ENCODE measurements at regions not wholly inside any gene's neighbourhood (a gene's known extent, or its start where the extent isn't known, plus 50 kb on each side); places are given as distances from the start of the nearest gene placed in this dataset.

DNA sequence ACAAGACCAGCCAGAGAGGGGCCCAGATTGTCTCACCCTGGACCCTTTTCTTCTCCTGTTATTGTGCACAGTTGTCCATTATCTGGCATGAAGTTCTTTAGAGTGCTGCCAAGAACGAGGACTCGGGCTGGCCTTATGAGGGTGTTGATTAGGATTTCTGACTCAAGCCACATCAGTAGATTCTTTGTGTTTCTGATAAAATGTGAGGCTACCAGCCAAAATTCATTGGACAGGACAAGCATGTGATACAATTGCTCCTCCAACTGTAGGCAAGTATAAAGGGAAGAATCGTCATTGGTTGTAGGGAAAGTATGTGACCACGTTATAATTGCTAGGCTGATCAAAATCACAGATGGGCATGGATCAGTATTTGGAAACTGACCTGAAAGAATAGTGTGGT lies 99.2 kb upstream of the TMC3 start:
- DNase-seq: no peak

DNA sequence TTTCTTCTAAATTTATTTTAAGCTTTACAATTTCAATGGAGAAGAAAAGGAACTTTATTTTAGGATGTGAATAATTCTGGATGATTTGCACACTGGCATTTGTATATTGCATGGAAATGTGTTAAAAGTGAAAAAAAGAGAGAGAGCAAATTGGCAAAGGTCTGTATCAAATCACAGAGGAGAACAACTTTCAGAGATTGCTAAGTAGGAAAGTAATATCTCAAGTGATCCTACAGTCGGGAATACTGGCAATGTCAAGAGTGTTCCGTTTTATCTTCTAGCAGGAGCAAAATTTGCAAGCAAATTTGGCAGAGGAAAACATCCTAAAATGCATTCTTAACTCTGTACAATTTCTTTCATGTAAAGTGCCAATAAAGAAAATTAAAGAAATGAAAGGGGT lies 97.1 kb upstream of the TMC3 start:
- no peak for DNase-seq

DNA sequence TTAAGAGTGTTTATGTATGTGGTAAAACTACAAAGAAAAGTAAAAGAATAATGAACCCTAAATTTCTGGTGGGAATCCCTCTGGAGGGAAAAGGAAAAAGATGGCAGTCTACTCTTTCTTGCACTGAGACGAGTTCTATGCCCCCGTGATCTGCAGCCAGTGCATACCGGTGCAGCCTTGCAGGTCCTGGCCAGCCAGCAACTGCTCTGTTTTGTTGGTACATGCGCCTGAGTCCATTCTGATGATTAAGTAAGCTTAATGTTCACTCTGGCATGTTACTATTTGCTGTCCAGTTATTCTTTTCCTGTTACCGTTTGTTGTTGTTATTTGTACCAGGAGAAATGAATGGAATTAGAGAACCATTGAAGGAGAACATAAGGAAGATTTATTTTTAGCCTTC lies 95.1 kb upstream of the TMC3 start:
- no peak for DNase-seq

DNA sequence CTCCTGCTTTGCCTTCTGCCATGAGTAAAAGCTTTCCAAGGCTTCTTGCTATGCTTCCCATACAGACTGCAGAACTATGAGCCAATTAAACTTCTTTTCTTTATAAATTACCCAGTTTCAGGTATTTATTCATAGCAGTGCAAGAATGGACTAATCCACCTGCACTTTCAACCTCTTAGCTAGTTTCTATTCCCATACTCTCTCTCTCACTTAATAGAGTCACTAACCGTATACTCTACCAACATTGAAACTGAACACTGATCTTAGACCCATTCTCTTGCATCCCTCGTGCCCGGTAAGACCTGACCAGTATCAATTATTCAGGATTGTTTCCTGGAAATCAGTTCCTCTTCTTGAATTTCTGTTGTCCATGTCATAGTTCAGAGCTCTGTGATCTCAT lies 92.7 kb upstream of the TMC3 start:
- no peak for DNase-seq

DNA sequence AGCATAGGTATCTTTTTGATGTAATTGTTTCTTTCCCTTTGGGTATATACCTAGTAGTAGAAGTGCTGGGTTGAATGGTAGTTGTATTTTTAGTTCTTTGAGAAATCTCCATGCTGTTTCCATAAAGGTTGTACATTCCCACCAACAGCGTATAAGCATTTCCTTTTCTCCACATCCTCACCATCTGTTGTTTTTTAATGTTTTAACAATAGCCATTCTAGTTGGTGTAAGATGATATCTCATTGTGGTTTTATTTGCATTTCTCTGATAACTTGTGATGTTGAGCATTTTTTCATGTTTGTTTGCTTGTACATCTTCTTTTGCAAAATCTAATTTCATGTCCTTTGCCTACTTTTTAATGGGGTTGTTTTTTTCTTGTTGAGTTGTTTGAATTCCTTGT lies 80.0 kb upstream of the TMC3 start:
- no peak for DNase-seq

DNA sequence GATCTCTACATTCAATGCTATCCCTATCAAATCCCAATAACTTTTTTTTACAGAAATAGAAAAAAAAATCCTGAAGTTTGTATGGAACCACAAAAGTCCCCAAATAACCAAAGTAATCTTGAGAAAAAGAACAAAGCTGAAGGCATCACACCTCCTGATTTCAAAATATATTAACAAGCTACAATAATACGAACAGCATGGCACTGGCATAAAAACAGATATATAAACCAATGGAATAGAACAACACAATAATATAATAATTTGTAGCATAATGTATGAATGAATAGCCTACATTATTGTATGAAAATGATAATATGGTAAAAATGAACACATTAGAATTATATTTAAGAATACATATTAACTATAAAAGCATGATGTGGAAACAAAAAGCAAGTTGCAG lies 76.7 kb upstream of the TMC3 start:
- DNase-seq: no peak

DNA sequence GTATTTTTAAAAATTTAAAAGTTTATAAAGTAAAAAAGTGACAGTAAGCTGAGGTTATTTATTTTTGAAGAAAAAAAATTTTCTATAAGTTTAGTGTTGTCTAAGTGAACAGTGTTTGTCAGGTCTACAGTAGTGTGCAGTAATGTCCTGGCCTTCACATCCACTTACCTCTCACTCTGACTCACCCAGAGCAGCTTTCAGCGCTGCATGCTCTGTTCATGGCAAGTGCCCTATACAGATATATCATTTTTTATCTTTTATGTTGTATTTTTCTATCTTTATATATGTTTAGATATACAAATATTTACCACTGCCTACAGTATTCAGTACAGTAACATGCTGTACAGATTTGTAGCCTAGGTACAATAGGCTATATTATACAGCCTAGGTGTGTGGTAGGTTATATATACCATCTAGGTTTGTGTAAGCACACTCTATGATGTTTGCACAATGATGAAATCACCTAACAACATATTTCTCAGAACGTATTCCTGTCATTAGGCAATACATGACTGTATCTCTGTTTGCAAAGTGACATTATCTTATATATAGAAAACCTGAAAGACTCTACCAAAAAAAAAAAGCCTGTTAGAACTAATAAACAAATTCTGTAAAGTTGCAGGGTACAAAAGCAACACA lies 75.9 kb upstream of the TMC3 start:
- no peak for DNase-seq

DNA sequence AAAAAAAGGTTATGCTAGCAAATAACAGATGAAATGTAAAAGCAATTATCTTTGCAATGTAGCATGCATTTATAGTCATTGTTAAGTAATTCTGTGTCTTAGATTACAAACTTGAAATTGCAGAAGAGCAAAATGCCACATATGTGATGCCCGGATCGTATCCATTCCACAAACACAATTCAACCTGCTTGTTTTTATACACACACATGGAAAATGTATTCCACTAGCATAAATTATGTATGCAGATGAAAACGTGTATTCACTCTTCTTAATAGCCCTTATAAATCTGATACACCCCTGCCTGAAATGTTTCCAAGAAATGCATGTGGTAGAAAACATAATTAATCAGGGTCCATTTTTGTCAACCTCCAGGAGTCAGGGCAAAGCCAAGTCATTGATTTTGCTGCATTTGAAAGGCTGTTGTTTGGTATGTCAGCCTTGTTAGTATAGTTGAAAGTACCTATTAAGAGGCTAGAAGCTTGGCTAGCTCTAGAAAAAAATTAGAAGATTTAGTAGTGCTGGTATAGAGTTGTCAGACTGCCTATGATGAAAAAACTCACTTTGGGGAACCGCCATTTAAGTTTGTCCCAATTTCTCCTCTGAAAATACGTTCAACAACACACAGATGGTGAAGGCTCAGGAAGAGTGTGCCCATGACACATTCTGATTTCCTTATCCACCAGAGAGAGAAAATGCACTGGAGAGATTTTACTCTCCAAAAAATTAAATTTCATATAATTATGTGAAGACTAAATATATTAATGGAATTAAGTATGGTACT lies 69.2 kb upstream of the TMC3 start:
- DNase-seq: no peak

DNA sequence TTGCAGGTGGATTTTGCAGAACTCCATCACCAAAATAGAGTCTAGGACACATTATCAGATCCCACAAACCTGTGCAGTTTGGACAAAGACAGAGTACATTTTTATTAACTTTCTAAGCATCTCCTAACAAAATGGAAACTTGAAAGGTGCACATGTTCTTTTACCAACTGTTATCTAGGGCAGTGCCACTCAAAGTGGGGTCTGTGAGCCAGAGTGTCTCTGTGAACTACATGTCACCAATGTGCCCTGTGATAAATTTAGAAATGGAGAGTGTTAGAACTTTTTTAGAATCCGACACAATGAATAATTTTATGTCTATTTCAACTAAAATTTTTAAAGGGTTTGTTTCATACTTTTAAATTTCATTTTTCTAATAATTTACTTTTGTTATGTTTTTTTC lies 68.4 kb upstream of the TMC3 start:
- no peak for DNase-seq

DNA sequence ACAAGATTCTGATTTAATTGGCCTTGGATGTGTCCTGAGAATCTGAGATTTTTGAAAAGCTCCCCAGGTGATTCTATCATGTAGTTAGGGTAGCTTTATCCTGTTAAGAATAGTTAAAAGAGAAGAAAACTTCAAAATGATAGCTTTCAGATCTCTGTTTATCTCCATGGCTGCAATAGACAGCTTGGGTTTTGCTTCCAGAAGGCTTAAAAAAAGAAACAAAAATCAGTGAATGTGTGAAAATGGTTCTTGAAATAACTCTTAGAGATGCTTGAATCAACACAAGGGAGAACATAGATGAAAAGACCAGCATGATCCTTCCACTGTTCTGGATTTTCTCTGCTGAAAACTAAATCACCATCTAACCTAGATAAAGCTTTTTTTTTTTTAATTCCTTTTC lies 60.8 kb upstream of the TMC3 start:
- no peak for DNase-seq

DNA sequence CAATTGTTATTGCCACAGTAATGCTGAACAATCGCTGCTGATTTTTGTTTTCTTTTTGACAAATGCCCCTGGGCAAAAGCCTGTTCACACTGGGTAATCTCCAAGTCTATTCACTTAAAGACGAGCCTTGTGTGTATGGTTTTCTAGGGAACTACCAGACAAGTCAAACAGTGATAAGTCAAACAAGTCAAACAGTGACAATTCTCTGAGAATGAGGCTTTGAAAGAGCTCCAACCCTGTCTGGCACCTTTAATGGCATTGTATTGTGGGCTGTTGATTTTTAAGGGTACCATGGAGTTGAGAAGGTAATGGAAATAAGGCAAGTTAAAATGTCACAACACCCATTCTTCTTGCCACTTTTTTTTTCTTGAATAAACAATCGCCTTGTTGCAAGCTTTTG lies 59.4 kb upstream of the TMC3 start:
- no peak for DNase-seq

DNA sequence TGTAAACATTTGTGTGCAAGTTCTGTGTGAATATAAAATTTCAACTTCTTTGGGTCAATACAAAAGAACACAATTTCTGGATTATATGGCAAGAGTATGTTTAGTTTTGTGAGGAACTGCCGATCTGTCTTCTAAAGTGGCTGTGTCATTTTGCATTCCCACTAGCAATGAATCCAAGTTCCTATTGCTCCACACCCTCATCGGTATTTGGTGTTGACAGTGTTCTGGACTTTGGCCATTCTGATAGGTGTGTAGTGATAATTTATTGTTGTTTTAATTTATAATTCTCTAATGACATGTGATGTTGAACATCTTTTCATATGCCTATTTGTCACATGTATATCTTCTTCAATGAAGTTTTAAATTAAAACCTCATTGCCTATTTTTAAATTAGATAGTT lies 58.2 kb upstream of the TMC3 start:
- no peak for DNase-seq

DNA sequence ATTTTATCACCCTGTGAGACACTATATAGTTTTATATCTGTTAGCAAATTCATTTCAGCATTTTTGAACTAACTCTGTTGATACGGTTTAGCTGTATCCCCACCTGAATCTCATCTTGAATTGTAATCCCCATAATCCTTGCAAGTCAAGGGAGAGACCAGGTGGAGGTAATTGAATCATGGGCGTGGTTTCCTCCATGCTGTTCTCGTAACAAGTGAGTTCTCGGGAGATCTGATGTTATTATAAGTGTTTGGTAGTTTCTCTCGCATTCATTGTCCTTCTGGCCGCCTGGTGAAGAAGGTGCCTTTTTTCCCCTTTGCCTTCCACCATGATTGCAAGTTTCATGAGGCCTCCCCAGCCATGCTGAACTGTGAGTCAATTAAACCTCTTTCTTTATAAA lies 53.2 kb upstream of the TMC3 start:
- no peak for DNase-seq

DNA sequence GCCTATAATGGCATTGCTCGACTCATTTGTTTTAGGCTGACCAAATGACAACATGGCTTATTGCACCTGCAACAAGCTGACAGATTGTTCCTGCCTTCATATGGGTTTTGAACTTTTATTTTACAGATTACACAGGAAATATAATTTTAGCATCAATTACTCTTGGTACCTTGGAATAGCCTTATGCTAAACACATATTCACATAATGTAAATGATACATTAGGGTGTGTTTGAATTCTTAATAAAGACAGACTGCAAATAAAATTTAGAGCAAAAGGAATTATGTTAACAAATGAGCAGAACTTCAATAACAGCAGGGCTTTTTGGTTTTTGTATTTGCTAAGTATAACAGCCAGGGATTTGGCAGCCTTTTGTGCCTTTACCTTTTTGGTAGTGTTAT lies 51.9 kb upstream of the TMC3 start:
- DNase-seq: no peak

Data from NCI-H187 treated with DMSO at 0.1 percent for 48 hours (cell line).